CD4-positive, alpha-beta T cell treated with Interleukin-21 for 1 hour (primary cell): ENCODE measurements at regions not wholly inside any gene's neighbourhood (a gene's known extent, or its start where the extent isn't known, plus 50 kb on each side); places are given as distances from the start of the nearest gene placed in this dataset.
"Not testable (repeated sequence)": the region's sequence is repeated elsewhere in the genome, so short reads cannot be mapped to it uniquely, and the experiment has no call there.

Experiments
- DNase-seq: peaks from one replicate; pipeline ENCODE4 v3.0.0-alpha.2; 2020

DNA sequence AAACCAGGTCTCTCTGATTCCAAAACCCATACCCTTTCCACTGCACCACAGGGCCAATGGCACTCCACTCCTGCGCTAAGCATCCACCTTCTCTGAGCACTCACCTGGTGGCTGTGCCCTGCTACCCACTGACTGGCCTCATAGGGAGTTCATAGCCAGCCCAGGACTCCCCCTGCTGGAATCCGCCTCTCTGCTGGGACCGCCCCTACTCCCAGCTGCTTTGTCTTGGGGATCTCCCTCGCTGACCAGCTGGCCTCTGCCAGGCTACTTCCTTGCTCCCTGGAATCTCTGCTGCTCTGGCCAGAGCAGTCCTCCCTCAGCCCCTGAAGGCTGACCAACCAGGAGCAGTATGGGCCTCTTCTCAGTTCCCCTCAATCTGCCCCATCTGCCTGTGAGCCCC, 129.7 kb downstream of the FAXC start:
- DNase-seq, result no peak

DNA sequence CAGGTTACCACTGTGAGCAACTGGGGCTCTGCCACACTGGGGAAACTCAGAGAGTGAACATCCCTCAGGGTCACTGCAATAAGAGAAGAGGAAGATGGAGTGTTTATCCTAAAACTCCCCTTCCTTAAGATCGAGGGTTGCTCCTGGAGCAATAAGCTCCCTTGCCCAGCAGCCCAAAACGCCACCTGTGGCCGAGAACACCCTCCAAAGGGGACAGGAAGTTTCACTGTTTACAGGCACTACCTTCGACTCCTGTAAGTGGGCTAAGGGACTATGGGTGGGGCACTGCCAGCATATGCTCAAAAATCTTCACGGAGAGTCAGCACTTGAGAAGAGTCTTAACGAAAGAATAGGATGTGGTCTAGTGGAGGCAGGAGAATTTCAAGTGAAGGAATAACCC, 132.5 kb downstream of the FAXC start:
- DNase-seq, result no peak

DNA sequence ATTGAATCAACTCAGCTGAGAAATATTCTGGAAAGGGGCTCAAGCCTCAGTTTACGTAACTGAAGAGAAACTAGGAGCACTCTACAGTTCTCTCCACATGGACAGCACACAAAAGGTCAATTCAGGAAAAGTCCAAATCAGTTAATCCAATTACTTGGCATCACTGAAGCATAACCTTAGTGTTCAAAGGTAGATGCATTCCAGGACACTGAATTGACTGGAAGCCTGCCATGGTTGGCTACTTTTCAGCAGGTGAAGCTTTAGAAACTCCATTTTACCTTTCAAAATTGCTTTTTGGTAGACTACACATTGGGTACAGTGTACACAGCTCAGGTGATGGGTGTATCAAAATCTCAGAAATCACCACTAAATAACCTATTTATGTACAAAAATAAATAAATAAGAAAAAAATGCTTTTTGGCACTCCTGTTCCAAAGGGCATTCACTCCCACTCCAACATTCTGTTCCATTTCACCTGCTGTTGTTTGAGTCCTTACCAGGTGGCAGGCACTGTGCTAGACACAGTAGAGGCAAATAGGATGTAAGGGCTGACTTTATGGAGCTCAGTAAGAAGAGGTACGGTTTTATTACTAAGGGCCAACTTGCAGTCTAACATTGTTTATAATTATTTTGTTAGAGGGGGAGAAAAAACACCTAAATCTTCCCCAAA, 153.4 kb downstream of the FAXC start:
- DNase-seq, result no peak

DNA sequence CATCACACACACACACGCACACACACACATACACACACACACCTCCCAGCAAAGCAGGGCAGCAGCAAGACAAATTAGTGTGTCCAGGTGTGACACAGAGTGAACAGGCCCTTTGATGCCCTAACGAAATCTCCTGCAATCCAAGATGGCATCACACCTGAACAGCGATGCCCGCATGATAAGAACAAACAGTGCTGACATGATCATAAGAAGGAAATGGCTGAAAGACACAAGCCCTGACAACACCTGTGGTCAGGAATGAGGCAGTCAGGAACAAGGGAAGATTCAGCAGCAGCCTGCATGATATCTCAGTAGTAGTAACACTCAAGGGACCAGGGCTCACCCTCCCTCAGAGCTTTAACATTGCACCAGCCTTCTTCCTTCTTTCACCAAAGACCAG, 156.9 kb downstream of the FAXC start:
- DNase-seq, result no peak

DNA sequence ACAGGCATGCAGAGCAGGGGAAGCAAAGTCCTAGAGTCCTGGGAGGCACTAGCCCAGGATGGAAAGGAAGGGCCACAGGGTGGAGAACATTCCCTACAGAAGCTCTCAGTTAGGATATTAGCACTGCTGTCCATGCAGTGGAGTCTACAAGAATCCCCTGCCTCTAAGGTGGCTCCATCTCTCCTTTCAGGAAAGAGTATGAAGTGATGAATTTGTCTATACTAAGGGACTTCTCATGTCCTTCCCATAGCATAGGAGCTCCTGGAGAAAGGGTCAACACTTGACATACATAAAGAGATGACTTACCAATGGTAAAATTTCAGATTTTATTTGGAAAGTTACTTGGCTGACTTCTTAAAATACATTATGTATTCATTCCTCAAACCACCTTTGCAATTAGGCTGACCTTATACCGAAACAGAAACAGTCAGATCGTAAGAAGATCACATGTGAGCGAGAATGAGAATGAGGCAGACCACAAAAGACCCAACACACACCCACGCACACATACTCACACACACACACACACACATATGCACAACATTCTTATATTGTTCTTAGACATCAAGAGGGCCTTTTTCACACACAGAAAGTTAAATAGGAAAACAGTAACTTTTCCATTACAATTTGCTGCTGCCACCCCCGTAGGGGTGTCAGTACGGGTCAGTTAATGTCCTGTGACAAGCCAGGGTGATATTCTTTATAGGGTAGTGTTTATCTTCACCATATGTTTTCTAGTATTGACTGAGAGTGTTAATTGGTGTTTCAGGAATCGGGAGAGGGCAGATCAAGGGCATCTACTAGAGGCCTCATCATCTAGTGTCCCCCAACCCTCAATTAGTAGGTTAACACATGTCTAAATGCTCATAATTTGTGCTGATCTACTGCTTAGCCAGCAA, 159.4 kb downstream of the FAXC start:
- no peak for DNase-seq

DNA sequence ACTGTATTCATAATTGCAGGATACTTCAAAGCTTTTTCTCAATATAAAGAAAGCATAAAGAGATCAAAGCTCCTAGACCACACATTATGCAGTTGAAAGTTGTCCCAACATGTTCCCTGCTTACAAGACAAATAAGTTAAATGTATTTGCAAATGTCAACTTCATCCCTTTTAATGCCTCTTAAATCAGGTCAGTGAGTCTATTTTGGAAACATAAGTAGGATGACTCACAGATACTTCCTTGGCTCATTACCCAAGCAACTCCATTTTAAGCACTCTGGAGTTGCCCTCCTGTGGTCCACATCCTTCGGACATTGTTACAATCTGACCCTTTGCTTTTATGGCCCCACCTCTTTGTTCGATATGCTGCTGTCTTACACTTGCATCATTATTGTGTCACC, 162.0 kb downstream of the FAXC start:
- DNase-seq, result no peak

DNA sequence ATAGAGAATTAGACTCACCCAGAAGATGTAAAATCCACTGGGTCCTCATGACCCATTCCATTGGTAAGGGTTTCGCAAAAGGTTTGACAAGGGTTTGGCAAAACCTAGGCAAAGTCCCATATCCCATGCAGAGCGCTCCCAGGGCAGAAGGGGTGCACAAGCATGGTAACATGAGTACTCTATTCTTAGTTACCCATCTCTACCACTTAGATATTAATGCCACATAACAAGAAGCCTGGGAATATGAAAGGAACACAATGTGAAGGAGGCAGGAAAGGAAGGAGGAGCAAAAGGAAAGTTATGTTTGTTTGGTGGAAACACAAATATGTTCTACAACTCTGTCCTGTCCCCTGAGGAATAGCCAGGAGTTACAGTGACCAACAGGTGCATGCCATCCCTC, 163.1 kb downstream of the FAXC start:
- DNase-seq, result no peak

DNA sequence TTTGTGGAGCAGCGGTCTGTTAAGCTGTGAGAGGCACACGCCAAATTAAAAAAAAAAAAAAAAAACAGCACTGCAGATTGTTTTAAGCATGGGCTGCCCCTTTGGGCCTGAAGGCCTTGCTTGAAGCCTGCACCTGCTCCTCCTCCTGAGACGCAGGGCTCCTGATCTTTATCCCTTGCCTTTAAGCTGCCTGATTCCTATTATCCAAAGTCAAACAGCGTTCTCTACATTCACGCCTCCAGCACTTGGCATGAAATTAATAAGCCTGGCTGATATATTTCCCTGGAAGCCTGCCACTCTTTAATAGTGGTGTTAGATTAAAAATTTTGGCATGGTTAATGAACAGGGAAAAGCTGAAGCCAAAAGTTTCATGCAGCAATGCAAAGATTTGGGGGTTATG, 163.9 kb downstream of the FAXC start:
- DNase-seq, result no peak

DNA sequence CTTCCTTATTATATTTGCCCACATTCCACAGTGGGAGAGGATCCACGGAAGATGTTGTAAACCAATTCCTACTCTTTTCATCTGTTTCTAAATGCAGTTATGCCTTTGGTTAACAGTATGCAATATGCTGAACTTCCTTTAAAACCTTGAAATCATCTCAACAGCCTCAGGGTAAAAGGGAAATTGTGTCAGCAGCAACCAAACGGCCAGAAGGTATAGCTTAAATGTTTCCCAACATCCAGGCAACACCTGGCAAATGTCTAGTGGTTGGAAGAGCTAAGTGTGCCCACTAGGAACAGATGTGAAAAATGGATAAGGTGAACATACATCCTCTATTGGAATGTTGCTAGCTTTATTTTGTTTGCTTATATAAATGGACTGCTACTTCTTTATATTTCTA, 164.8 kb downstream of the FAXC start:
- no peak for DNase-seq

DNA sequence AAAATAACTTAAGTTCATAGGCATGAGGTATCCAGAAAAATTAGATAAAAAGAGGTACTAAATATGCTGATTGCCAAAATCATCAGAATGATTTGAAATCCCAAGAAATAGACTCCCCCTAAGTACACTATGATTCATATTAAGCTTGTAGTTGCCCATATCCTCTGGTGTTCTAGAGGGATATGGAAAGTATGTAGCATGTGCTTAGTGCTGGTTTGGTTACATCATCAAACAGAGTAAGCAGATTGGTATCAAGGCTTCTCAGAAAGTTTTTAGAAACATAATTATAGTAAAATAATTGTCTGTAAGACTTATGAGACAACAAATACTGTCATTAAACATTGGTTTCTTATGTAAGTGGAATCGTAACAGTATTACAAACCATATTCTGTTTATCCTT, 166.4 kb downstream of the FAXC start:
- no peak for DNase-seq

DNA sequence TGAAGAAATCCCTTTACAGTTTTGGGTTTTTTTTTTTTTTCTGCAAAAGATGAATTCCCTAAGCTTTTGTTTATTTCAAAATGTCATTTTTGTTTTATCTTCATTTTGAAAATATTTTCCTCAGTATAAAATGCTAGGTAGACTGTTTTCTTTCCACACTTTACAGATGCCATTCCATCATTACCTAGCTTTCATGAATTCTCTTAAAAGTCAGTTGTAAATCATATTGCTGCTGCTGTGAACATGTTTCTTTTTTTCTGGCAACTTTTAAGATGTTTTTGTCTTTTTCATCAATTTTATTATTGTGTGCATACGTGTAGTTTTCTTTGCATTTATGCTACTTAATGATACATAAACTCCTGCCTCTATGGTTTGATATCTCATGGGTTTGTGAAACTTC, 168.3 kb downstream of the FAXC start:
- DNase-seq, result no peak

DNA sequence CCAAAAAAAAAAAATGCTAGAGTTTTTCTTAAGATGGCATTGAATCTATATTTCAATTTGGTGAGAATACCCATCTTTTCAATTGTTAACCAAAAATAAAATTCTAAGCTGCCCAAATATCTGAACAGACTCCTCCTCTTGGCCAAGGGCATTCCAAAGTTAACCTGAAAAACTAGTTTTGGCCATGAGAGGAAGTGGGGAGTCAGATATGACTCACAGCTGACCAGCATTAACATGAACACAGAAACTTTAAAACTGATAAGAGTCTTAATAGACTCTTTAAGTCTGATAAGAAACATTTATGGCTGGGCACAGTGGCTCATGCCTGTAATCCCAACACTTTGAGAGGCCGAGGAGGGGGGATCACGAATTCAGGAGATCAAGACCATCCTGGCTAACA, 171.3 kb downstream of the FAXC start:
- DNase-seq, result no peak

DNA sequence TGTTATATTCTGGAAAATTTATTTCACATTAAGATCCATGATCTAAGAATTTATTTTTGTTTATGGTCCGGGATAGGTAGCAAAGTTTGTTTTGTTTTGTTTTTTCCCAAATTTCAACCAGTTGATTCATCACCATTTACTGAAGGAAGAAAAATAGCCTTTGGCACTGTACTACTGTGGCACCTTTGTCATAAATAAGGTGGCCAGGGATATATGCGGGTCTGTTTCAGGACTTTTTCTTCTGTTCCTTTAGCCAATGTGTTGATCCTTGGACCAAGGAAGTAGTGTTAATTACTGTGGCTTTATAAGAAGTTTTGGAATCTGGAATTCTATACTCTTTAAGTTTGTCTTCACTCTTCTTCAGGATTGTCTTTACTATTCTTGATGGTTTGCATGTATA, 171.7 kb downstream of the FAXC start:
- no peak for DNase-seq

DNA sequence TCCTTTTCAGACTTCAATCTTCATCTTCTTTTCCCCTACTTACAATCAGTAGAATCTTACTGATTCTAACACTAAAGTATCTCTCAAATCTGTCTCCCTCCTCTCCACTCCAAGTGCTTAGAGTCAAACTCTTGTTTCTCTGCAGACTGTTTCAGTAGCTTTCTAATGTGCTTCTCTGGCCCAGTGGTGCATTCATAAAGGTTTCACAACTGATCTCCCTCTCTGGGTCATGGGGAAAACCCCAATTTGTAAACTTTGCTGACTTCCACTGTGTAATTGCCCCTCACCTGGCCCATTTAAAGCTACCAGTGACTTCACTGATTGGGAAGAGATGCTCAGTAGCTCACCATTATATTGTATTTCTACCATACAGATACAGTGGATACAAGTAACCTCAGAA, 183.6 kb downstream of the FAXC start:
- DNase-seq, result no peak

DNA sequence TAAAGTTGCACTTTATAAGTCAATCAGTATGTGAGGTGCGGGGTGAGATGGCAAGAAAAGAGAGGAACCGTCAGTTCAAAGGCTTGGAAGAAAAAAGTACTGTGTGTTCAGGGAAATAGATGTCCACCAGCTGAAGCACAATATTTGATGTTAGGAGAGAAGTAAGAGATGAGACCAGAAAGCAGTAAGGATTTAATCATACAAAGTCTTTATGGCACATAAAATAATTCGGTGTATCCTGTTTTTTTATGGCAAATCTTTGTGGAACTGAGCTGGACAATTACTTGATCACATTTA, 197.2 kb downstream of the FAXC start:
- no peak for DNase-seq

DNA sequence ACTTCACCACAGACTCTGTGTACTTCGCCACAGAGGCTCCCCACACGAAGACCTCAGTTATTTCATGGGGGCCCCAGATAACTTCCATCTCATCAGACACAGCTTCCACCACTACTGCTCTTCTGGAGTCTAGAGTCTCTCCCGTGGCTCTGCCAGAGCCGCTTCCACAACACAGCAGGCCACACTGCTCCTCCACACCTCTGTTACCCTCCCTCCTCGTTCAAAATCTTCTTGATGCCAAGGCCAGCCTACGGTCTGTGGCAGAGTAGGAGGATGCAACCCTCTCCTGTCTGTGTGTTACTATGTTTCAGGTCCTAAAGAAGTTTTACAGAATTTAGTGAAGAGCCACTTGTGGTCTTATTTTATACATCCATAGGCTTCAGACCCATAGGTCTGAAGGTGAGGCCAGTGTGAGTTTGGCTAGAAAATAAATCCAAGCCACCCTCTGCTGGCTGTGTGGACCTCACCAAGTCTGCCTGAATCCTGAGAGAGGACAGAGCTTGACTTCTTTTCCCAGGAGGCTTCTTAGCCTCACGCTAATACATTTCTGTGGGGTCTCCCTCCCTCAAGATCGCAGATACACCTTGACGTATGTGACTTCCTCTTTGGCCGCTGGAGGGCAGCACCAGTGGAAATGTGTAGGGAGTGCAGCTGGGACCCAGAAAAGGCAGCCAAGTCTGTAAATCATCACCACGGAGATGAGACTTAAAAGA, 197.7 kb downstream of the FAXC start:
- DNase-seq, result no peak

DNA sequence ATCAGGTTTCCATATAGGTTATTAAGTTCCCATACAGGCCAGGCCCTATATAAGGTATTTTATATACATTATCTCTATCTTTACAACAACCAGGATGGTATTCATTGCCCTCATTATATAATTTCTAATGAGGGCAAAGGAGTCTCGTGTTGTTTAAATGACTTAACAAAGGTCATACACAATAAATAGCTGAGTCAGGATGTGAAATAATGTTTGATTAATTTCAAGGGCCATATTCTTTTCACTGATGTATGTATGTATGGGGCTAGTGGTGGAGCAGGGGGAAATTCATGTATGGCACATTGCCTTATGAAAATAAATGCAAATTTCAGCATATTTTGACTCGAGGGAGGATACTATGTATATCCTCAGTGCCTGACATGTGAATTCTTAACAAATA, 200.7 kb downstream of the FAXC start:
- no peak for DNase-seq

DNA sequence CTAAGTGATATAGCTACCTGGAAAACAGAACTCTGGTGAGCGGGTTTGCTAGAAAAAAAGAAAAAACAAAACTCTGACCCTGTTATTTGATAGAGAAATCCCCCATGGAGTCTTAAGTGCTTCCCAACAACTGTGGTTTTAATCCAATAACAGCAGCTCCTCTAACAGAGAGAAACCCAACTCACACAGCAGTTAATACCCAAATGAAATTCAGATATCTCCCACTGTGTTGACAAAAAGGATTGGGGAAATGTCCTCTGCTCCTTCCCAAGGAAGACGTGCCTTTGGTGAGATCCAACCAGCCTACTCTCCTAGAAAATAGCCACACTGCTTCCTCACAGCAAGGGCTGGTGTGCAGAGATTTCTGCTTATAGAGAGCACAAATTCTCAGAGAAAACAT, 200.4 kb upstream of the FBXL4 start:
- no peak for DNase-seq

DNA sequence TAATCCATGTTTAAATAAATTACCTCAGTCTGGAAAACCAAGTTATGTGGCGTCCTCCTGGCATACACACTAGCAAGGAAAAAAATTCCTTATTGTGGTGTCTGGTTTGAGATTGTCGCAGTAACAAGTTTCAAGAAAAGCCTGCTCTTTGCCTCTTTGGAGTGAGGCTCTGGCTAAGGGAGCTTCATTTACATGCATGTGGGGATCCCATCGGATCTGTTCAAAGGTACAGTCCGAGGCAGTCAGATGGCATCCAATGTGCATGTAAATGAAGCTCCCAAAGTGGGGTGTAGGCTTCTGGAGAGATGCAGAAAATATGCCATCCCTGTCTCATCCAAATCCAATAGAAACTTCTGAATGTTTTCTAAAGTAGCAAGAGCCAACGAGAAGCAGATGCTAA, 199.5 kb upstream of the FBXL4 start:
- DNase-seq, result no peak

DNA sequence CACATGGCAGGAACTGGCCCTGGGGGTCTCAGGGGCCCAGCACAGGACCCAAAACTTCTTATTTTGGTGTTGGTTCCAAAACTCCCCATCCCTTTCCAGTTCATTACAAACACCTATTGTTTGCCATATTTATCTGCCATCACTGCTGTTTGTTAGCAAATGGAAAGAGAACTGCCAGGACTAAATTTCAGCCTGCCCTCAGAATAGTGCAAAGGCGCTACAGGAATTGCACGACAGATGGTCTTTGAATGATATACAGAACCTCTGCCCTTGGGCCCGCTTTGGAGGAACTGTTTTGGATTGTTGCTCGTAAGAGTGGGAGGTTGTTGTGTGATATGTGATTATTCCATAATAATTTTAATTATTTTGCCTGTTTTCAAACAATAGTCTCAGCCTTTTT, 199.0 kb upstream of the FBXL4 start:
- DNase-seq, result no peak

DNA sequence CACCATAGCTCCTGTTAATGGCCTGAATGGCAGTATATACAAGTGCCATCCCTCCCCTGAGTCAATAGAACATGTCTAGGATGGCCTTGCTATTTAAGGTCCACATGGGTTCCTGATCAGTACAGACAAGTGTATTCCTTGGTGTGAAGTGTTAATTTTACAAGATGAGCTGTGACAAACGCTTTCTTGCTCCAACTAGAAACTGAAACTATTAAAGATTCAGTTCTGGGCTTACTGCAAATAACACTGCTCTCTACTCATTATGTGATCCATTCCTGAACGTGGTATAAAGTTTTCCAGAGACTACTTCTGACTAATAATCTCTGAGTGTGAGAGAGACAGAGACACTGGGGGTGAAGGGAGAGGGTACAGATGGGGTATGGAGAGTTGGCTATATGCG, 198.0 kb upstream of the FBXL4 start:
- no peak for DNase-seq

DNA sequence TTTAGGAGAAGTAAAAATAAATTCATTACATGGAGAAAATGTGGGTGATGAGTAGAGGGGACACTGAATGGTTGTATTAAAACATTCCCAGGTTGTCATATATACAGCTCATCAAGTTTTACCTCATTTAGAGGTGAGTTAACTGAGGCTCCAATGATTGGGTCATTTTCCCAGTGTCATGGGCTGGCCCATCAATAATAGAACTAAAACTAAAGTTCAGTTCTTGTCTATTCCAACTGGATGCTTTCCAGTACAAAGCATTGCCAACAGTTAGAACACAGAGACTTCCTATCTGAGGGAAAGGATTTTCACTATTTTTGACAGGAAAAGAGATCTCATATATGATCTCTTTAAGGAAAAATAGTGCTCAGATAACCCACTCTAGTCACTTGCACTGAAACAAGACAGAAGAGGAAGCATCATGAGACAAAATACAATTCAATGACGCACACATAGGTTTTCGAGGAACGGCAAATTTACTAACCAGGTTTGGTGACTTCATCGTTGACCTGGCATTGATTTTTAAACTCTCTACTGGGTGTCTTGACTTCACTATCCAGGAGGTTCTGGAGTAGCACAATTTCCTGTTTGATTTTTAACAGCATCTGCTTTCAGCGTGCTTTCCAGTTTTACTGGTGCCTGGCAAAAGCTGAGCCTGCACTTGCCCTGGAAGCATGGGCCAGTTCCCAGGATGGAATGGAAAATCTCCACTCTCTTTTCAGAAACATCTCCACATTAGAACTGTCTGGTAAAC, 195.5 kb upstream of the FBXL4 start:
- DNase-seq, result no peak

DNA sequence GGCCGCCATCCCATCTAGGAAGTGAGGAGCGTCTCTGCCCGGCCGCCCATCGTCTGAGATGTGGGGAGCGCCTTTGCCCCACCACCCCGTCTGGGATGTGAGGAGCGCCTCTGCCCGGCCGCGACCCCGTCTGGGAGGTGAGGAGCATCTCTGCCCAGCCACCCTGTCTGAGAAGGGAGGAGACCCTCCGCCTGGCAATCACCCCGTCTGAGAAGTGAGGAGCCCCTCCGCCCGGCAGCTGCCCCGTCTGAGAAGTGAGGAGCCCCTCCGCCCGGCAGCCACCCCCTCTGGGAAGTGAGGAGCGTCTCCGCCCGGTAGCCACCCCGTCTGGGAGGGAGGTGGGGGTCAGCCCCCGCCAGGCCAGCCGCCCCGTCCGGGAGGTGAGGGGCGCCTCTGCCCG, 194.2 kb upstream of the FBXL4 start:
- DNase-seq, result not testable (repeated sequence)

DNA sequence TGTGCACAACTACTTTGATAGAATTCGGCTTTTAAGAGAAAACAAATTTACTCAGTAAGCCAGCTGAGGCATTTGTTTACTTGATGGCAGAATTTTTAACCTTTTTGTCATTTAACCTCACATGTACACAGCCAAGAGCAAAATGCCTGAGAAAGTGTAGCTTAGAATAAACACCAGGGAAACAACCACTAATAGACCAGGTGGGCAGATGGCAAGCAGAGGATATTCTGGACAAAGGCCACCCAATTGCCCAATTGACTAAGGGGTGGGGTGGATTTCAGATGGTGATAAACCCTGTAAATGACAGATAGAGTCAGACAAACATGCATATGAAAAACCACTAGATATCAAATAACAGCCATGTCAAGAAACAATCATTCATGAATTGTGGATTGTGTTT, 190.7 kb upstream of the FBXL4 start:
- DNase-seq, result no peak
